Testis (tissue), 2 donors: ENCODE measurements at regions not wholly inside any gene's neighbourhood (a gene's known extent, or its start where the extent isn't known, plus 50 kb on each side); places are given as distances from the start of the nearest gene placed in this dataset.

Experiments used
- DNase-seq: peaks from one replicate; pipeline ENCODE4 v3.0.0-alpha.2; 2019
- H3K27ac ChIP-seq, 2 donors: fragments of 200-600 bp; sonication (generic); one replicate each; pipeline ENCODE4 v1.5.1; 2019
- H3K27me3 ChIP-seq: fragments of 200-600 bp; sonication (generic); one replicate; pipeline ENCODE4 v1.5.1; 2019
- H3K36me3 ChIP-seq: fragments of 200-600 bp; sonication (generic); one replicate; pipeline ENCODE4 v1.5.1; 2017; ENCODE audit warnings: low read depth; ENCODE audit errors: missing control alignments
- H3K4me1 ChIP-seq: fragments of 200-600 bp; sonication (generic); one replicate; pipeline ENCODE4 v1.5.1; 2019
- H3K4me3 ChIP-seq, 2 donors: fragments of 200-600 bp; sonication (generic); one replicate each; pipeline ENCODE4 v1.5.1; 2017 to 2019
- H3K9me3 ChIP-seq: fragments of 200-600 bp; sonication (generic); one replicate; pipeline ENCODE4 v1.5.1; 2017
- POLR2A ChIP-seq: fragments of 450-650 bp; IDR thresholded peaks from one replicate; pipeline ENCODE4 v1.6.1; 2017; ENCODE audit warnings: antibody characterized with exemption, mild to moderate bottlenecking, moderate library complexity
- WGBS, 2 donors: methylation state at CpG; one replicate each; pipeline ENCODE4 v1.1.5; 2018; 5-methylcytosine and 5-hydroxymethylcytosine counted together
- intact Hi-C: fragments of 100-400 bp; cut with DNase I; formaldehyde crosslinking; loops from one replicate; pipeline ENCODE4 v1.15.1; 2023; ENCODE audit warnings: low total_unique reads
- TF ChIP-seq, protein P1 (sequence below), 3 experiments: fragments of 450-650 bp in 2 of 3; fragments of 200-600 bp in 1 of 3; sonication (generic) in 1 of 3; IDR thresholded peaks; one replicate each; pipeline ENCODE4 v1.5.1; 2016 to 2019; ENCODE audit warnings: antibody characterized with exemption in 3 of 3, mild to moderate bottlenecking in 2 of 3, moderate library complexity in 1 of 3

DNA sequence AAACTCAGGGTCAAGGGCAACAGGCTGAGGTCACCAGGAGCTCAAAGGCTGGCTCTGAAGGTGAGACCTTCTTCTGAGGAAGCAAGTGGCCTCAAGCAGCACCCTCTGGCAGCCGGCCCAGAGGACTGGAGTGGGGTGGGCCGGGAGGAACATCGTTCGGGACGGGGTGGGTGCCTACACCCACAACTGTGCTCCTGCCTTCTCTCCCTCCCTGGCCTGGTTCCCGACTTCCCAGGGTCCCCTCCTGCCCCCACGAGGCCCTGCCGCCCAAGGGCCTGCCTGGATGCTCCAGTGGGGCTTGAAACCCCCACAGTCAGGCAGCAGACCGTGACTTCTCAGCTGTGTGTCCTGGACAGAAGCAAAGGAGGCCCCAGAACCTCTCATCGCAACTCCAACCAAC, 195.7 kb downstream of the IGLL1 start:
- TF ChIP-seq, protein P1, sequence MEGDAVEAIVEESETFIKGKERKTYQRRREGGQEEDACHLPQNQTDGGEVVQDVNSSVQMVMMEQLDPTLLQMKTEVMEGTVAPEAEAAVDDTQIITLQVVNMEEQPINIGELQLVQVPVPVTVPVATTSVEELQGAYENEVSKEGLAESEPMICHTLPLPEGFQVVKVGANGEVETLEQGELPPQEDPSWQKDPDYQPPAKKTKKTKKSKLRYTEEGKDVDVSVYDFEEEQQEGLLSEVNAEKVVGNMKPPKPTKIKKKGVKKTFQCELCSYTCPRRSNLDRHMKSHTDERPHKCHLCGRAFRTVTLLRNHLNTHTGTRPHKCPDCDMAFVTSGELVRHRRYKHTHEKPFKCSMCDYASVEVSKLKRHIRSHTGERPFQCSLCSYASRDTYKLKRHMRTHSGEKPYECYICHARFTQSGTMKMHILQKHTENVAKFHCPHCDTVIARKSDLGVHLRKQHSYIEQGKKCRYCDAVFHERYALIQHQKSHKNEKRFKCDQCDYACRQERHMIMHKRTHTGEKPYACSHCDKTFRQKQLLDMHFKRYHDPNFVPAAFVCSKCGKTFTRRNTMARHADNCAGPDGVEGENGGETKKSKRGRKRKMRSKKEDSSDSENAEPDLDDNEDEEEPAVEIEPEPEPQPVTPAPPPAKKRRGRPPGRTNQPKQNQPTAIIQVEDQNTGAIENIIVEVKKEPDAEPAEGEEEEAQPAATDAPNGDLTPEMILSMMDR (IDR thresholded peaks at IDR 0.05), result no peak
- no peak for TF ChIP-seq POLR2A
- peak; percentile 41 for DNase-seq

DNA sequence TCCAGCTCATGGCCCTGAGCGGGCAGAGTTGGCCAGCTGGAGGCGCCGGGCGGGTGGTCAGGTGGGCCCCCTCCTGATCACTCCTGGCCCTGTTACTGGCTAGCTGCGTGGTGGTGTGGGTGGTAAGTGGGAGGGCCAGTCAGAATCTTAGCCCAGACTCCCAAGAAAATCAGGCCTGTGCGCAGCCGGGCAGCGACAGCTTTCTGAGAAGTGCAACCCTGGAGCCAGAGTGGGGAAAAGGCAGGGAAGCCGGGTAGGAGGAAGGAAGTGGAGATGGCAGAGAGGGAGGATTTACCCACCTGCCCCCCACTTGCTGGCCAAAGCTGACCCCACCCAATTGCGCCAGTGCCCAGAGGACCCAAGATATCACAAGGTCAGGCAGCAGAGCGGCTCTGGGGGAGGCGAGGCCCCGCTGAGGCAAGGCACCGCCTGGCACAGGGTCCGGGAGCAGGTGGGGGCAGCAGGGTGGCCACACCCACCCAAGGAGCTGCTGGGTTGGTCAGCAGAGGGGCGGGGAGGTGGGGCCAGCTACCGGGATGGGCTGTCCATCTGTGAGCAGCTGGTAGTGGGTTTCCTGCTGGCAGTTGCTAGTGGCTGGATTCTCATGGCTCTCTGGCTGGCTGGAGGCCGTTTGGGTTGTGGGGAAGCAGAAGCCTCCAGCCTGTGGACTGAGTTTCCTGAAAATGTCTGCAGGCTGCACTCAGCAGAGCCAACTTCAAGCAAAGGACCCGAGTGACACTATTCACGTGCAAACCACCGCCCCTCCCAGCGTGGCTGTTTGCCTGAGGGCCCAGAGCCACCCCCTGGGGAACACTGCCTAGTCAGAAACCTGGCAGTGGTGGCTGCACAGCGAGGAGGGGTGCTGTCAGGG, 196.4 kb downstream of the IGLL1 start:
- Histone ChIP-seq H3K9me3 (no peaks in the 10 kb centered on the region), H3K36me3 (no peaks in the 10 kb centered on the region), H3K27ac (peak overlapping the region; percentile 12 to 71), H3K27me3 (no peaks in the 10 kb centered on the region), H3K4me3 (no peak overlapping the region), H3K4me1 (peaks cover 23% of the 10 kb centered on the region)
- TF ChIP-seq POLR2A, result no peak
- TF ChIP-seq, protein P1 (IDR thresholded peaks at IDR 0.05), result no peak
- WGBS, 2 donors, result 50 to 64% methylated on average over 15 to 20 of the region's 23 CpGs
- peak; percentile 79 for DNase-seq
- intact Hi-C loops, result loop anchor here (10.0 kb wide), 2 partner anchors 59 to 209 kb away; no protein-coding TSS in a partner anchor

More for the DNA sequence above, 195.7 kb downstream of the IGLL1 start:
- Histone ChIP-seq H3K27ac (peak overlapping the region; percentile 12 to 71), H3K9me3 (no peaks in the 10 kb centered on the region), H3K27me3 (no peaks in the 10 kb centered on the region), H3K36me3 (no peaks in the 10 kb centered on the region), H3K4me1 (peaks cover 27% of the 10 kb centered on the region), H3K4me3 (no peak overlapping the region)
- intact Hi-C loops, result loop anchor here (10.0 kb wide), 2 partner anchors 60 to 210 kb away; no protein-coding TSS in a partner anchor
- 28 to 32% methylated on average over 5 to 10 of the region's 10 CpGs for WGBS, 2 donors

DNA sequence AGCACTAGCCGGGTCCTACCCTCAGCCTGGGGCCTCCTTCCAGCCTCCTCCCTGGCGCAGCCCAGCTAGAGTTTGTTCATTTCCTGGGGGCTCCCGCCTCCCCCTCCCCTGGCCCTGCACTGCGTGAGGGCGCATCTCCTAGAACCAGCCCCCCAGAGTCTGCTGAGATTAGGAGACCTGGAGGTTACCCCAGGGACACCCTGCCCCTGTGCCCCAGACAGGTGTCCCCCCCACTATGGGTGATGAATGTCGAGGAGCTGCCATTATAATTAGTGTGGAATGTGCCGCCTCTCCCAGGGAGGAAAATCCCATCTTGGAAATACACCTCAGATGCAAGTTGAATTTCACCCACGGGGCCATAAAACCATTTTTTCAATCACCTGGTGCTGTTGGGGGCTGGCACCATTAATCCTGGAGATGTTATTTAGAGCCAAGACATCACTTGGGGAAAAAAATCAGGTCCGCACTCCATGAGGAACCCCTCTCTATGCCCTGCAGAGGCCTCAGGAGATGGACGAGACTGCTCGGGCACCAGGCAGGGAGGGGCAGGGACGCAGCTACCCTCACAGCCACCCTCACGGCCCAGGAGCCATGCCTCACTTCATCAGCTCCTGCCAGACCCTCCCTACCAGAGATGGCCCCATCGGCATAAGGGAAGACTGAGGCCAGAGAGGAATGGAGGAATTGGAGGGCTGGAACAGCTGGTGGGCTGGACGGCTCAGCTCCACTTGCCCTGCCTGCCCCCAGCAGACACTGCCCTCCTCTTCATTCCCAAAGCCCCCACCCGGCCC, 197.5 kb downstream of the IGLL1 start:
- H3K4me1 ChIP-seq, result peaks cover 23% of the 10 kb centered on the region
- intact Hi-C loops, result loop anchor here (10.0 kb wide), 2 partner anchors 58 to 208 kb away; no protein-coding TSS in a partner anchor
- no peak for DNase-seq
- 72 to 73% methylated on average over 10 to 16 of the region's 16 CpGs for WGBS, 2 donors
- no peak for TF ChIP-seq POLR2A
- TF ChIP-seq, protein P1 (IDR thresholded peaks at IDR 0.05), result no peak
- no peaks in the 10 kb centered on the region for H3K36me3 ChIP-seq
- H3K4me3 ChIP-seq, result no peak overlapping the region
- H3K9me3 ChIP-seq, result no peaks in the 10 kb centered on the region
- peak overlapping the region in 1 of 2 donors; percentile 12 for H3K27ac ChIP-seq
- no peaks in the 10 kb centered on the region for H3K27me3 ChIP-seq

DNA sequence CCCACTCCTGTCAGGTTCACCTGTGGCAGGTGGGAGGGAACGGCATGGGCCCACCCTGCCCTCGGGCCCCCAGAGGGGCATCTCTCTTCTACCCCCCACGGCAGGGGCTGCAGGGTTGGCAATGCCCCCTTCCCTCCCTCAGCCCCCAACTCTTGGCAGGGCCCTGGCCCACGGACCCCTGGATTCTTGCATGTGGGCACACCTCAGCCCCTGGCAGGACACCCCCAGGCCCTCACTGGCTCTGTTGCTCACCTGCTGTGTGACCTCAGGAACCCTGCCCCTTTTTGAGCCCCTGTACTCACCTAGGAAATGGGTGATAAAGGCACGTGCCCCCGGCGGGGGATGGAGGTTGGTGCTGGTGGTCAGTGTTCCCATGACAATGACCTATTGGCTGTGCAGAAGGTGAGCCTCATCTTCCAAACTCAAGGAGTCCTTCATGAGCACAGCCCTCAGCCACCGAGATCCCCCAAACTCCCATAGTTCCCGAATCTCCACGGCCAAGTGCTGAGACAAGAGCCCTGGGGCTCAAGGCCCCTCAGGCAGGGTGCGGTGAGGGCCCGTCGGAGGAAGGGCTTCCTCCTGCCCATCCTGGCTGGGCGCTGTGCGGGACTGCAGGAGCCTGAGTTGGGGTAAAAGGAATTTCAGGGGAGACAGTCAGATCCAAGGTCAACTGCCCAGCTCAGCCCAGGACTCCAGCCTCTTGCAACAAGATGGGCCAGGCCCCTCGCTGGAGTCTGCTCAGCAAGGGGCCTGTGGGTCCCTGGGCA, 198.2 kb downstream of the IGLL1 start:
- TF ChIP-seq, protein P1 (IDR thresholded peaks at IDR 0.05), result no peak
- no peak for TF ChIP-seq POLR2A
- DNase-seq, result no peak

More for the DNA sequence above, 198.2 kb downstream of the IGLL1 start:
- Histone ChIP-seq H3K4me1 (peaks cover 23% of the 10 kb centered on the region), H3K9me3 (no peaks in the 10 kb centered on the region), H3K36me3 (no peaks in the 10 kb centered on the region), H3K4me3 (no peak overlapping the region), H3K27me3 (no peaks in the 10 kb centered on the region), H3K27ac (no peak overlapping the region)
- WGBS, 2 donors, result 88 to 92% methylated on average over 9 to 16 of the region's 16 CpGs
- intact Hi-C loops, result loop anchor here (10.0 kb wide), 2 partner anchors 57 to 207 kb away; no protein-coding TSS in a partner anchor
